HepG2 (cell line): ENCODE measurements at regions not wholly inside any gene's neighbourhood (a gene's known extent, or its start where the extent isn't known, plus 50 kb on each side); places are given as distances from the start of the nearest gene placed in this dataset.

Experiments
- BATF2 ChIP-seq: sonication (generic); formaldehyde crosslinking; IDR thresholded peaks from 2 replicates; pipeline ENCODE4 v1.8.0; 2022; ENCODE audit warnings: mild to moderate bottlenecking, missing genetic modification reagents, moderate library complexity
- CREM ChIP-seq, 2 experiments: sonication (generic) in 1 of 2; formaldehyde crosslinking in 1 of 2; IDR thresholded peaks; 2 replicates each; pipeline versions ENCODE4 v1.4.0 to v1.6.1; 2016 to 2020; ENCODE audit warnings: antibody characterized with exemption in 1 of 2, mild to moderate bottlenecking in 1 of 2, missing genetic modification reagents in 1 of 2
- CTCF ChIP-seq: sonication (generic); formaldehyde crosslinking; IDR thresholded peaks from 2 replicates; pipeline ENCODE4 v1.5.0; 2020; ENCODE audit warnings: mild to moderate bottlenecking, missing genetic modification reagents, moderate library complexity
- HDAC2 ChIP-seq: sonication (generic); formaldehyde crosslinking; IDR thresholded peaks from 2 replicates; pipeline ENCODE4 v1.4.0; 2020; ENCODE audit warnings: missing genetic modification reagents
- JUN ChIP-seq: sonication (generic); formaldehyde crosslinking; IDR thresholded peaks from 2 replicates; pipeline ENCODE4 v1.4.0; 2020; ENCODE audit warnings: mild to moderate bottlenecking, missing genetic modification reagents
- POLR2A ChIP-seq, 2 experiments: IDR thresholded peaks; 2 replicates each; pipeline ENCODE4 v1.6.1; 2011; ENCODE audit warnings: low read depth in 2 of 2, low read length in 2 of 2, mild to moderate bottlenecking in 1 of 2, moderate library complexity in 1 of 2; ENCODE audit not compliant: insufficient read depth in 1 of 2
- RAD21 ChIP-seq: fragments of 450-650 bp; formaldehyde crosslinking; IDR thresholded peaks from 2 replicates; pipeline ENCODE4 v1.5.0; 2020; ENCODE audit warnings: mild to moderate bottlenecking
- SRSF9 ChIP-seq: fragments of 200-400 bp; formaldehyde crosslinking; IDR thresholded peaks from 2 replicates; pipeline ENCODE4 v1.6.1; 2018; ENCODE audit warnings: borderline replicate concordance, mild to moderate bottlenecking, low read depth, low read length; ENCODE audit not compliant: insufficient read depth, poor library complexity, severe bottlenecking
- USF2 ChIP-seq, 2 experiments: sonication (generic) in 1 of 2; formaldehyde crosslinking in 1 of 2; IDR thresholded peaks; 2 replicates each; pipeline versions ENCODE4 v1.5.1 to v1.6.1; 2011 to 2020; ENCODE audit warnings: borderline replicate concordance in 1 of 2, low read depth in 1 of 2, low read length in 1 of 2, mild to moderate bottlenecking in 1 of 2, missing genetic modification reagents in 1 of 2, moderate library complexity in 1 of 2
- ZNF136 ChIP-seq: sonication (generic); formaldehyde crosslinking; IDR thresholded peaks from 2 replicates; pipeline ENCODE4 v1.8.1; 2022; ENCODE audit warnings: low read depth, mild to moderate bottlenecking, moderate library complexity, missing genetic modification reagents
- ZNF20 ChIP-seq: sonication (generic); formaldehyde crosslinking; IDR thresholded peaks from 2 replicates; pipeline ENCODE4 v1.4.0; 2020; ENCODE audit warnings: mild to moderate bottlenecking, moderate library complexity, missing genetic modification reagents

GRCh38 chr14:48568252-48568651 lies 892.8 kb upstream of the MDGA2 start:
- TF ChIP-seq BATF2 (no peak), RAD21 (no peak), SRSF9 (no peak), CREM (IDR thresholded peaks at IDR 0.05) (no peak), CREM (CRISPR knock-in tag; IDR thresholded peaks at IDR 0.05) (no peak), ZNF20 (no peak), ZNF136 (CRISPR knock-in tag) (no peak), USF2 (IDR thresholded peaks at IDR 0.05; ENCODE audit: low read depth, low read length) (no peak), USF2 (CRISPR knock-in tag; IDR thresholded peaks at IDR 0.05; ENCODE audit: borderline replicate concordance) (no peak), CTCF (no peak), HDAC2 (CRISPR knock-in tag) (no peak), POLR2A (IDR thresholded peaks at IDR 0.05; ENCODE audit: insufficient read depth in 1 of 2, low read depth in 2 of 2, low read length in 2 of 2) (no peak), JUN (CRISPR knock-in tag) (no peak)
